ENCODE measurements at regions not wholly inside any gene's neighbourhood (a gene's known extent, or its start where the extent isn't known, plus 50 kb on each side); places are given as distances from the start of the nearest gene placed in this dataset.

DNA sequence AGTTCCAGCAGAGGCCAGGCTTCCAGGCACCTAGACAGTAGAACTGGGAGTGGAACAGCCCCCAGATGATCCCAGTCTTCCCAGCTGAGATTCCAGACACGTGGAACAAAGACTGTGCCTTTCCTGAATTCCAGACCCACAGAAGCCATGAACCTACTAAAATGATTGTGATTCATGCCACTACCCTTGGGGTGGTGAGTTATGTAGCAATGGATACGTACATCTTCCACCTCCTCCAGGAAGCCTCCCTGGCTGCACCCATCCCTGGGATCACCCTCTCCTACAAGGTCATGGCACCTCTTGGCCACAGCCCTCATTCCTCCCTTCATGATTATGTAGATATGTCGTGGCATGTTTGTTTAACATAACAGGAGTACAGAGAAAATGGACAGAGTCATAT, 83.4 kb downstream of the NPTX2 start:
- H3K18ac ChIP-seq (ENCODE audit: low read length), result no peak overlapping the region
- no peak overlapping the region for H3K23ac ChIP-seq (ENCODE audit: low read length)
- H3K56ac ChIP-seq (ENCODE audit: low read length), result no peak overlapping the region
- no peak overlapping the region for H3K9ac ChIP-seq (ENCODE audit: low read length)
- H3K4me1 ChIP-seq (ENCODE audit: control insufficient read depth, low read depth, low read length), result no peaks in the 10 kb centered on the region
- no CpG with 5 or more reads among the region's 3 CpGs for WGBS (ENCODE audit: extremely low coverage, insufficient coverage, low lambda C conversion rate)
- H3K79me1 ChIP-seq (ENCODE audit: low read length), result no peaks in the 10 kb centered on the region
- H3K4ac ChIP-seq (ENCODE audit: low read depth, low read length), result no peak overlapping the region
- H3K4me2 ChIP-seq (ENCODE audit: low read length), result no peak overlapping the region
- no peak overlapping the region for H4K5ac ChIP-seq (ENCODE audit: low read length)
- H4K8ac ChIP-seq (ENCODE audit: low read depth, low read length), result no peak overlapping the region
- no peak overlapping the region for H2AK5ac ChIP-seq (ENCODE audit: low read length)
- H2BK15ac ChIP-seq (replicated peaks; ENCODE audit: low read depth), result no peak overlapping the region
- DNase-seq, result no peak
- H3K36me3 ChIP-seq (ENCODE audit: control insufficient read depth, insufficient read depth, low read length), result no peaks in the 10 kb centered on the region
- H2BK5ac ChIP-seq (ENCODE audit: low read length), result no peak overlapping the region
- H3K79me2 ChIP-seq (ENCODE audit: control insufficient read depth, insufficient read depth, low read length), result no peaks in the 10 kb centered on the region
- H2BK120ac ChIP-seq (ENCODE audit: low read depth, low read length), result no peak overlapping the region
- no peaks in the 10 kb centered on the region for H3K27me3 ChIP-seq (ENCODE audit: insufficient read depth, low read length, poor library complexity)
- H3K27ac ChIP-seq (ENCODE audit: low read depth, low read length), result no peak overlapping the region
- H3K4me3 ChIP-seq (ENCODE audit: low read length), result no peak overlapping the region

DNA sequence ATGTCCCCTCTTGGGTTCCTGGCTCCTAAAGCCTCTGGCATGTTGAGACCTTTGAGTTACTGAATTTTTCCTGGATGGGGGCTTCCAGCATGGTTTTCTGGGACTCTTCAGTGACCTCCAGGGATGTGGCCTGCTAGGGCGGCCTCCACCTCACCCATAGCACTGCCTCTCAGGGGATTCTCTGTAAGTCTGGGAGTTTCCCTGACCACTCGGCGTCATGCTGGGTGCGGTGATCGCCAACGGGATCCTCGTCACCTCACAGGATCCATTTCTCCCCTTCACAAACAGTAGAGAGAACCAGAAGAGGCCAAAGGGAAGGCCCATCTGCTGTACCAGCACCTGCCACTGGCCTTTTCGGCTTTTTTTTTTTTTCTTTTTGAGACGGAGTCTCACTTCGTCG, 84.3 kb downstream of the NPTX2 start:
- Histone ChIP-seq H3K79me2 (ENCODE audit: control insufficient read depth, insufficient read depth, low read length) (no peaks in the 10 kb centered on the region), H3K23ac (ENCODE audit: low read length) (no peak overlapping the region), H3K27me3 (ENCODE audit: insufficient read depth, low read length, poor library complexity) (no peaks in the 10 kb centered on the region), H2BK15ac (replicated peaks; ENCODE audit: low read depth) (no peak overlapping the region), H3K4ac (ENCODE audit: low read depth, low read length) (no peak overlapping the region), H3K9ac (ENCODE audit: low read length) (no peak overlapping the region), H3K18ac (ENCODE audit: low read length) (no peak overlapping the region), H3K27ac (ENCODE audit: low read depth, low read length) (no peak overlapping the region), H2BK5ac (ENCODE audit: low read length) (no peak overlapping the region), H4K8ac (ENCODE audit: low read depth, low read length) (no peak overlapping the region), H3K4me3 (ENCODE audit: low read length) (no peak overlapping the region), H3K4me2 (ENCODE audit: low read length) (no peak overlapping the region), H3K4me1 (ENCODE audit: control insufficient read depth, low read depth, low read length) (no peaks in the 10 kb centered on the region), H2BK120ac (ENCODE audit: low read depth, low read length) (no peak overlapping the region), H3K56ac (ENCODE audit: low read length) (no peak overlapping the region), H2AK5ac (ENCODE audit: low read length) (no peak overlapping the region), H3K36me3 (ENCODE audit: control insufficient read depth, insufficient read depth, low read length) (no peaks in the 10 kb centered on the region), H3K79me1 (ENCODE audit: low read length) (no peaks in the 10 kb centered on the region), H4K5ac (ENCODE audit: low read length) (no peak overlapping the region)
- no peak for DNase-seq
- no CpG with 5 or more reads among the region's 11 CpGs for WGBS (ENCODE audit: extremely low coverage, insufficient coverage, low lambda C conversion rate)

DNA sequence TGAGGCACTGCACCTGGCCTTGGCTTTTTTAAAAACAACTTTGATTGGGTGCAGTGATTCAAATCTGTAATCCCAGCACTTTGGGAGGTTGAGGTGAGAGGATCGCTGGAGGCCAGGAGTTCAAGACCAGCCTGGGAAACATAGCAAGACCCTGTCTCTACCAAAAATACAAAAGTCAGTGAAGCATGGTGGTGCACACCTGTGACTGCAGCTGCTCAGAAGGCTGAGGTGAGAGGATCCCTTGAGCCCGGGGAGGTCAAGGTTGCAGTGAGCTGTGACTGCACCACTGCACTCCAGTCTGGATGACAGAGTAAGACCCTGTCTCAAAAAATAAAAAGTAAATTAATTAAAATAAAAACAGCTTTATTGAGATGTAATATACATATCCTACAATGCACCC, 84.9 kb downstream of the NPTX2 start:
- no peak overlapping the region for H4K5ac ChIP-seq (ENCODE audit: low read length)
- H3K56ac ChIP-seq (ENCODE audit: low read length), result no peak overlapping the region
- H4K8ac ChIP-seq (ENCODE audit: low read depth, low read length), result no peak overlapping the region
- no peaks in the 10 kb centered on the region for H3K36me3 ChIP-seq (ENCODE audit: control insufficient read depth, insufficient read depth, low read length)
- H2AK5ac ChIP-seq (ENCODE audit: low read length), result no peak overlapping the region
- no peaks in the 10 kb centered on the region for H3K79me1 ChIP-seq (ENCODE audit: low read length)
- H2BK15ac ChIP-seq (replicated peaks; ENCODE audit: low read depth), result no peak overlapping the region
- H3K4me3 ChIP-seq (ENCODE audit: low read length), result no peak overlapping the region
- H3K23ac ChIP-seq (ENCODE audit: low read length), result no peak overlapping the region
- no peaks in the 10 kb centered on the region for H3K27me3 ChIP-seq (ENCODE audit: insufficient read depth, low read length, poor library complexity)
- no CpG with 5 or more reads among the region's 2 CpGs for WGBS (ENCODE audit: extremely low coverage, insufficient coverage, low lambda C conversion rate)
- H3K4me2 ChIP-seq (ENCODE audit: low read length), result no peak overlapping the region
- no peaks in the 10 kb centered on the region for H3K4me1 ChIP-seq (ENCODE audit: control insufficient read depth, low read depth, low read length)
- H2BK5ac ChIP-seq (ENCODE audit: low read length), result no peak overlapping the region
- H3K4ac ChIP-seq (ENCODE audit: low read depth, low read length), result no peak overlapping the region
- H3K27ac ChIP-seq (ENCODE audit: low read depth, low read length), result no peak overlapping the region
- H3K18ac ChIP-seq (ENCODE audit: low read length), result no peak overlapping the region
- DNase-seq, result no peak
- no peaks in the 10 kb centered on the region for H3K79me2 ChIP-seq (ENCODE audit: control insufficient read depth, insufficient read depth, low read length)
- no peak overlapping the region for H3K9ac ChIP-seq (ENCODE audit: low read length)
- no peak overlapping the region for H2BK120ac ChIP-seq (ENCODE audit: low read depth, low read length)

DNA sequence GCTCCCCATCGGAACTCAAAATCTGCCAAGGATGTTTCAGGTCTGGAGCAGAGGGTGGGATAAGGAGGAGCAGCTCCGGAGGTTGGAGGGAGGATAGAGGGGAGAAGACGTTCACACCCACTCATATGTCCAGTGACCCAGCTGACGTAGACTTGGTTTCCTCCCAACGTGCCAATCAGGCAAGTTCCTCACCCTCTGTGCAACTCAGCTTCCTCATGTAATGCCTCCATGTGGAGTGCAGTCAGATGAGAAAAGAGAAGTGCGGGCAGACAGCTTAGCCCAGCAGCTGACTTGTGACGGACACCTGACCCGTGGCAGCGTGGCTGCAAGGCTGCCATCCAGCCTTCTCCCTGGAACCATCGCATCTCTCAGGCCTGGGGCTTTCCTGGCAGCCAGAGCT, 86.8 kb downstream of the NPTX2 start:
- Histone ChIP-seq H2AK5ac (ENCODE audit: low read length) (no peak overlapping the region), H3K18ac (ENCODE audit: low read length) (no peak overlapping the region), H3K9ac (ENCODE audit: low read length) (no peak overlapping the region), H3K79me1 (ENCODE audit: low read length) (no peaks in the 10 kb centered on the region), H2BK15ac (replicated peaks; ENCODE audit: low read depth) (no peak overlapping the region), H2BK5ac (ENCODE audit: low read length) (no peak overlapping the region), H2BK120ac (ENCODE audit: low read depth, low read length) (no peak overlapping the region), H3K27me3 (ENCODE audit: insufficient read depth, low read length, poor library complexity) (no peaks in the 10 kb centered on the region), H3K4me1 (ENCODE audit: control insufficient read depth, low read depth, low read length) (no peaks in the 10 kb centered on the region), H3K4me2 (ENCODE audit: low read length) (no peak overlapping the region), H3K79me2 (ENCODE audit: control insufficient read depth, insufficient read depth, low read length) (no peaks in the 10 kb centered on the region), H3K4ac (ENCODE audit: low read depth, low read length) (no peak overlapping the region), H3K36me3 (ENCODE audit: control insufficient read depth, insufficient read depth, low read length) (no peaks in the 10 kb centered on the region), H4K5ac (ENCODE audit: low read length) (no peak overlapping the region), H3K4me3 (ENCODE audit: low read length) (no peak overlapping the region), H4K8ac (ENCODE audit: low read depth, low read length) (no peak overlapping the region), H3K27ac (ENCODE audit: low read depth, low read length) (no peak overlapping the region), H3K56ac (ENCODE audit: low read length) (no peak overlapping the region), H3K23ac (ENCODE audit: low read length) (no peak overlapping the region)
- no CpG with 5 or more reads among the region's 10 CpGs for WGBS (ENCODE audit: extremely low coverage, insufficient coverage, low lambda C conversion rate)
- no peak for DNase-seq

GRCh38 chr7:98705626-98706025, 88.5 kb downstream of the NPTX2 start:
- Histone ChIP-seq H3K79me2 (ENCODE audit: control insufficient read depth, insufficient read depth, low read length) (no peaks in the 10 kb centered on the region), H3K27me3 (ENCODE audit: insufficient read depth, low read length, poor library complexity) (no peaks in the 10 kb centered on the region), H3K23ac (ENCODE audit: low read length) (no peak overlapping the region), H3K27ac (ENCODE audit: low read depth, low read length) (no peak overlapping the region), H2BK5ac (ENCODE audit: low read length) (no peak overlapping the region), H3K79me1 (ENCODE audit: low read length) (no peaks in the 10 kb centered on the region), H2BK120ac (ENCODE audit: low read depth, low read length) (no peak overlapping the region), H3K9ac (ENCODE audit: low read length) (no peak overlapping the region), H3K4ac (ENCODE audit: low read depth, low read length) (no peak overlapping the region), H3K56ac (ENCODE audit: low read length) (no peak overlapping the region), H2AK5ac (ENCODE audit: low read length) (no peak overlapping the region), H4K8ac (ENCODE audit: low read depth, low read length) (no peak overlapping the region), H4K5ac (ENCODE audit: low read length) (no peak overlapping the region), H3K4me1 (ENCODE audit: control insufficient read depth, low read depth, low read length) (no peaks in the 10 kb centered on the region), H3K18ac (ENCODE audit: low read length) (no peak overlapping the region), H3K4me2 (ENCODE audit: low read length) (no peak overlapping the region), H2BK15ac (replicated peaks; ENCODE audit: low read depth) (no peak overlapping the region), H3K4me3 (ENCODE audit: low read length) (no peak overlapping the region), H3K36me3 (ENCODE audit: control insufficient read depth, insufficient read depth, low read length) (no peaks in the 10 kb centered on the region)
- no peak for DNase-seq
- WGBS (ENCODE audit: extremely low coverage, insufficient coverage, low lambda C conversion rate), result no CpG with 5 or more reads among the region's 14 CpGs

DNA sequence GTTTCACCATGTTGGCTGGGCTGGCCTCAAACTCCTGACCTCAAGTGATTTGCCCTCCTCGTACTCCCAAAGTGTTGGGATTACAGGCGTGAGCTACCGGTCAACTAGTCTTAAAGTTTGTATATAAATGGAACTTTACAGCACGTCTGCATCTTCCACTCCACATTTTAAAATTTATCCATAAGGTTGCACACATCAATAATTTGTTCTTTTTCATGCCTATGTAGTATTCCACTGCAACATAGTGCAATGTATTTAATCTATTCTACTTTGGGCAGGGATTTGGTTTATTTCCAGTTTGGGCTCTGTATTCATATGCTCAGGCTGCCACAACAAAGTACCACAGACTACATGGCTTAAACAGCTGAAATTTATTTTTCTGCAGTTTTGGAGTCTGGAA, 90.0 kb downstream of the NPTX2 start:
- H2BK5ac ChIP-seq (ENCODE audit: low read length), result no peak overlapping the region
- H3K27ac ChIP-seq (ENCODE audit: low read depth, low read length), result no peak overlapping the region
- H3K4me2 ChIP-seq (ENCODE audit: low read length), result no peak overlapping the region
- H2BK15ac ChIP-seq (replicated peaks; ENCODE audit: low read depth), result no peak overlapping the region
- H3K79me2 ChIP-seq (ENCODE audit: control insufficient read depth, insufficient read depth, low read length), result no peaks in the 10 kb centered on the region
- H3K4me3 ChIP-seq (ENCODE audit: low read length), result no peak overlapping the region
- H3K4ac ChIP-seq (ENCODE audit: low read depth, low read length), result no peak overlapping the region
- H3K9ac ChIP-seq (ENCODE audit: low read length), result no peak overlapping the region
- H2AK5ac ChIP-seq (ENCODE audit: low read length), result no peak overlapping the region
- no peak overlapping the region for H3K23ac ChIP-seq (ENCODE audit: low read length)
- no peak overlapping the region for H4K8ac ChIP-seq (ENCODE audit: low read depth, low read length)
- no peak for DNase-seq
- no peaks in the 10 kb centered on the region for H3K79me1 ChIP-seq (ENCODE audit: low read length)
- H3K27me3 ChIP-seq (ENCODE audit: insufficient read depth, low read length, poor library complexity), result no peaks in the 10 kb centered on the region
- H3K4me1 ChIP-seq (ENCODE audit: control insufficient read depth, low read depth, low read length), result no peaks in the 10 kb centered on the region
- no peak overlapping the region for H3K18ac ChIP-seq (ENCODE audit: low read length)
- WGBS (ENCODE audit: extremely low coverage, insufficient coverage, low lambda C conversion rate), result no CpG with 5 or more reads among the region's 4 CpGs
- no peak overlapping the region for H4K5ac ChIP-seq (ENCODE audit: low read length)
- no peaks in the 10 kb centered on the region for H3K36me3 ChIP-seq (ENCODE audit: control insufficient read depth, insufficient read depth, low read length)
- no peak overlapping the region for H2BK120ac ChIP-seq (ENCODE audit: low read depth, low read length)
- no peak overlapping the region for H3K56ac ChIP-seq (ENCODE audit: low read length)
